ENCODE measurements at regions not wholly inside any gene's neighbourhood (a gene's known extent, or its start where the extent isn't known, plus 50 kb on each side); places are given as distances from the start of the nearest gene placed in this dataset.

DNA sequence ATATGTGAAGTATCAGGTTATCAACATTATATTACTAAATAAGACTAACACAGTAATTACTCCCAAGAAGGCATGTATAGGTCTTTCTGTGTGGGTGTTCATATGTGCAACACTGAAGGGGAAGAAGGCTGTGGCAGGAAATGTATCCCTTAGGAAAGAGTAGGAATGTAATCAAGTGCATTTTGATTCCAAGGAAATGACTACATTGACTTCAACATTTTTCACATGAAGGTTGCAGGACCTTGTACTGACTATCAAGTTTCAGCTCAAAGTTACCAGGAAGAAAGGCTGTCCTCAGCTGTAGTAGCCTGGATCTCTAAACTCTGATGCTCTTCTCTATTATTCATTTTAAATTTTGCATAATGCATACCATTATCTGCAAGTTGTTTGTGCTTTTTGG lies 680.8 kb downstream of the NYAP2 start:
- intact Hi-C loops (cut with micrococcal nuclease), result no loop called here
- ChIA-PET CTCF (no interaction called here), POLR2A (no interaction called here)
- TF ChIP-seq CTCF (IDR thresholded peaks at IDR 0.05), result no peak
- no peak for DNase-seq
- peaks cover 4% of the 10 kb centered on the region for H3K9me3 Mint-ChIP-seq
- no peak overlapping the region for H3K4me3 Mint-ChIP-seq
- no peak for ATAC-seq
- no peaks in the 10 kb centered on the region for H3K27me3 Mint-ChIP-seq
- no peaks in the 10 kb centered on the region for H3K36me3 Mint-ChIP-seq (ENCODE audit: low read depth)
- H3K4me1 Mint-ChIP-seq (ENCODE audit: low read depth), result no peaks in the 10 kb centered on the region
- no peak overlapping the region for H3K27ac Mint-ChIP-seq

DNA sequence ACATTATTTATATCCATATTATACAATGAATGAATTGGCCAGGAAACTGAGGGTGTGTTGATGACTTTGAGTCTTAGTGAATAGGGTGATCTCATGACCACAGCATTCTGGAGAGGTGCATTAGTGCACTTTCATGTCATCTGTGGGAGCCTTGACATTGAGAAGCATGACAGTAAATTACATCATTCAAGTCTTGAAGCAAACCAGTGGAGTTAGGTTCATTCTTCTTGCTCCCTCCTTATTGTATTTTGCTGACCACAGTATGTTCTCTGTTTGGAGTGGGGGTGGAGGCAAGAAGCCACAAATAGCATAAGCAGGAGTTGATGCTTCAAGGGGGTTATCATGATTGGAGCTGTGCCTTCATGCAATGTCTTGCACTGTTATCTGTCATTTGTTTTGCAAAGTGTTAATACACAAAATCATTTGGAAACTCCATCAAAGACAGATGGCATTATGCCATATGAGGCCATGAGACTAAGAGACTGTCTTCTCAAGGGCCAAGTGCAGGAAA lies 680.2 kb downstream of the NYAP2 start:
- H3K9me3 Mint-ChIP-seq, result no peaks in the 10 kb centered on the region
- intact Hi-C loops (cut with micrococcal nuclease), result no loop called here
- no peak overlapping the region for H3K4me3 Mint-ChIP-seq
- H3K36me3 Mint-ChIP-seq (ENCODE audit: low read depth), result no peaks in the 10 kb centered on the region
- H3K27ac Mint-ChIP-seq, result no peak overlapping the region
- H3K4me1 Mint-ChIP-seq (ENCODE audit: low read depth), result no peaks in the 10 kb centered on the region
- ChIA-PET CTCF (no interaction called here), POLR2A (no interaction called here)
- DNase-seq, result no peak
- no peak for ATAC-seq
- no peaks in the 10 kb centered on the region for H3K27me3 Mint-ChIP-seq
- no peak for TF ChIP-seq CTCF (IDR thresholded peaks at IDR 0.05)

GRCh38 chr2:226079196-226079595 lies 679.7 kb downstream of the NYAP2 start:
- POLR2A ChIA-PET, result no interaction called here
- DNase-seq (no peak), ATAC-seq (no peak)
- no peaks in the 10 kb centered on the region for H3K4me1 Mint-ChIP-seq (ENCODE audit: low read depth)
- H3K27me3 Mint-ChIP-seq, result no peaks in the 10 kb centered on the region
- CTCF ChIA-PET, result no interaction called here
- intact Hi-C loops (cut with micrococcal nuclease), result no loop called here
- H3K27ac Mint-ChIP-seq, result no peak overlapping the region
- no peak overlapping the region for H3K4me3 Mint-ChIP-seq
- no peaks in the 10 kb centered on the region for H3K36me3 Mint-ChIP-seq (ENCODE audit: low read depth)
- H3K9me3 Mint-ChIP-seq, result no peaks in the 10 kb centered on the region
- no peak for TF ChIP-seq CTCF (IDR thresholded peaks at IDR 0.05)

- intact Hi-C loops (cut with micrococcal nuclease), result no loop called here
- H3K36me3 Mint-ChIP-seq (ENCODE audit: low read depth), result no peaks in the 10 kb centered on the region
- H3K27me3 Mint-ChIP-seq, result no peaks in the 10 kb centered on the region
- H3K4me1 Mint-ChIP-seq (ENCODE audit: low read depth), result no peaks in the 10 kb centered on the region
- no peaks in the 10 kb centered on the region for H3K9me3 Mint-ChIP-seq
- DNase-seq, result no peak
- ATAC-seq, result no peak
- no peak for TF ChIP-seq CTCF (IDR thresholded peaks at IDR 0.05)
- CTCF ChIA-PET, result no interaction called here
- H3K27ac Mint-ChIP-seq, result no peak overlapping the region
- POLR2A ChIA-PET, result no interaction called here
- H3K4me3 Mint-ChIP-seq, result no peak overlapping the region
Measured at GRCh38 chr2:226078666-226079065, 679.2 kb downstream of the NYAP2 start.

- no peak for ATAC-seq
- H3K36me3 Mint-ChIP-seq (ENCODE audit: low read depth), result no peaks in the 10 kb centered on the region
- DNase-seq, result no peak
- H3K9me3 Mint-ChIP-seq, result no peaks in the 10 kb centered on the region
- no peak overlapping the region for H3K4me3 Mint-ChIP-seq
- H3K27ac Mint-ChIP-seq, result no peak overlapping the region
- POLR2A ChIA-PET, result no interaction called here
- CTCF ChIA-PET, result no interaction called here
- no peak for TF ChIP-seq CTCF (IDR thresholded peaks at IDR 0.05)
- intact Hi-C loops (cut with micrococcal nuclease), result no loop called here
- H3K27me3 Mint-ChIP-seq, result no peaks in the 10 kb centered on the region
- H3K4me1 Mint-ChIP-seq (ENCODE audit: low read depth), result no peaks in the 10 kb centered on the region
Measured at GRCh38 chr2:226077841-226078240, 678.3 kb downstream of the NYAP2 start.
